Tibial artery (tissue), 4 donors: ENCODE measurements at regions not wholly inside any gene's neighbourhood (a gene's known extent, or its start where the extent isn't known, plus 50 kb on each side); places are given as distances from the start of the nearest gene placed in this dataset.

ENCODE experiments used
- DNase-seq, 2 donors: peaks; one replicate each; pipeline ENCODE4 v3.0.0-alpha.2; 2019
- H3K27ac ChIP-seq, 2 donors: fragments of 200-600 bp; sonication (generic) in 1 of 2; 1 replicate in 1 of 2; 2 replicates in 1 of 2; pipeline ENCODE4 v1.5.1; 2018 to 2019; ENCODE audit warnings: mild to moderate bottlenecking in 1 of 2
- H3K27me3 ChIP-seq, 2 donors: fragments of 200-600 bp; sonication (generic) in 1 of 2; one replicate each; pipeline versions ENCODE4 v1.5.1 to v1.6.0; 2016 to 2019
- H3K36me3 ChIP-seq, 3 donors: fragments of 200-600 bp; sonication (generic) in 2 of 3; one replicate each; pipeline ENCODE4 v1.5.1; 2016 to 2019; ENCODE audit warnings: mild to moderate bottlenecking in 2 of 3
- H3K4me1 ChIP-seq, 4 donors: fragments of 200-600 bp; sonication (generic) in 2 of 4; 1 replicate in 3 of 4; 2 replicates in 1 of 4; pipeline ENCODE4 v1.5.1; 2016 to 2019
- H3K4me3 ChIP-seq, 2 donors: fragments of 200-600 bp; sonication (generic) in 1 of 2; 1 replicate in 1 of 2; 2 replicates in 1 of 2; pipeline ENCODE4 v1.5.1; 2018 to 2019; ENCODE audit warnings: mild to moderate bottlenecking in 2 of 2
- H3K9me3 ChIP-seq, 3 donors: fragments of 200-600 bp; sonication (generic) in 1 of 3; one replicate each; pipeline ENCODE4 v1.5.1; 2016 to 2019
- CTCF ChIP-seq, 2 experiments: fragments of 200-600 bp in 1 of 2; fragments of 450-650 bp in 1 of 2; IDR thresholded peaks; one replicate each; pipeline ENCODE4 v1.5.1; 2017 to 2019; ENCODE audit warnings: antibody characterized with exemption in 2 of 2, mild to moderate bottlenecking in 1 of 2, moderate library complexity in 1 of 2
- intact Hi-C: fragments of 100-400 bp; cut with DNase I; formaldehyde crosslinking; loops from one replicate; pipeline ENCODE4 v1.15.0; 2023; ENCODE audit warnings: low total_unique reads

- TF ChIP-seq CTCF (IDR thresholded peaks at IDR 0.05) = no peak
- no peak overlapping the region for H3K27ac ChIP-seq
- H3K27me3 ChIP-seq = no peaks in the 10 kb centered on the region
- H3K36me3 ChIP-seq = no peaks in the 10 kb centered on the region
- peaks cover 0 to 7% (median 0%) of the 10 kb centered on the region in 4 donors for H3K4me1 ChIP-seq
- H3K4me3 ChIP-seq = no peak overlapping the region
- no peak for DNase-seq
- intact Hi-C loops = no loop called here
- no peaks in the 10 kb centered on the region for H3K9me3 ChIP-seq
Measured at GRCh38 chr5:120014535-120014934, 385.2 kb downstream of the FAM170A start.

- intact Hi-C loops = no loop called here
- H3K36me3 ChIP-seq = no peaks in the 10 kb centered on the region
- no peak overlapping the region for H3K27ac ChIP-seq
- no peak for DNase-seq
- H3K4me1 ChIP-seq = peaks cover 0 to 7% (median 0%) of the 10 kb centered on the region in 4 donors
- no peaks in the 10 kb centered on the region for H3K27me3 ChIP-seq
- no peak for TF ChIP-seq CTCF (IDR thresholded peaks at IDR 0.05)
- no peak overlapping the region for H3K4me3 ChIP-seq
- H3K9me3 ChIP-seq = no peaks in the 10 kb centered on the region
Measured at GRCh38 chr5:120016717-120017382, 387.5 kb downstream of the FAM170A start.

GRCh38 chr5:120017513-120017912, 388.2 kb downstream of the FAM170A start:
- intact Hi-C loops = no loop called here
- Histone ChIP-seq H3K27ac (no peak overlapping the region), H3K4me1 (peaks cover 0 to 7% (median 0%) of the 10 kb centered on the region in 4 donors), H3K9me3 (no peaks in the 10 kb centered on the region), H3K4me3 (no peak overlapping the region), H3K36me3 (no peaks in the 10 kb centered on the region), H3K27me3 (no peaks in the 10 kb centered on the region)
- no peak for DNase-seq
- TF ChIP-seq CTCF (IDR thresholded peaks at IDR 0.05) = no peak

GRCh38 chr5:120035181-120035580, 405.8 kb downstream of the FAM170A start:
- H3K9me3 ChIP-seq = no peaks in the 10 kb centered on the region
- no peaks in the 10 kb centered on the region for H3K36me3 ChIP-seq
- DNase-seq = no peak
- TF ChIP-seq CTCF (IDR thresholded peaks at IDR 0.05) = no peak
- H3K4me3 ChIP-seq = no peak overlapping the region
- H3K27me3 ChIP-seq = no peaks in the 10 kb centered on the region
- H3K27ac ChIP-seq = no peak overlapping the region
- intact Hi-C loops = no loop called here
- no peaks in the 10 kb centered on the region for H3K4me1 ChIP-seq

- H3K27me3 ChIP-seq = no peaks in the 10 kb centered on the region
- no peak for DNase-seq
- no peak overlapping the region for H3K27ac ChIP-seq
- intact Hi-C loops = no loop called here
- TF ChIP-seq CTCF (IDR thresholded peaks at IDR 0.05) = no peak
- H3K4me1 ChIP-seq = no peaks in the 10 kb centered on the region
- H3K9me3 ChIP-seq = no peaks in the 10 kb centered on the region
- no peak overlapping the region for H3K4me3 ChIP-seq
- H3K36me3 ChIP-seq = no peaks in the 10 kb centered on the region
Measured at GRCh38 chr5:120035815-120036577, 406.6 kb downstream of the FAM170A start.
